GM19023 (cell line): ENCODE measurements at regions not wholly inside any gene's neighbourhood (a gene's known extent, or its start where the extent isn't known, plus 50 kb on each side); places are given as distances from the start of the nearest gene placed in this dataset.

Source experiments
- ATAC-seq: cut with Tn5 transposase; IDR thresholded peaks from one replicate; pipeline ENCODE4 v1.9.1; 2021; ENCODE audit warnings: mild to moderate bottlenecking, moderate library complexity; ENCODE audit not compliant: unreplicated experiment

GRCh38 chr4:140316799-140317198 is 56.6 kb upstream of the SCOC start:
- ATAC-seq = no peak

GRCh38 chr4:140315970-140316369 is 57.5 kb upstream of the SCOC start:
- ATAC-seq = no peak

DNA sequence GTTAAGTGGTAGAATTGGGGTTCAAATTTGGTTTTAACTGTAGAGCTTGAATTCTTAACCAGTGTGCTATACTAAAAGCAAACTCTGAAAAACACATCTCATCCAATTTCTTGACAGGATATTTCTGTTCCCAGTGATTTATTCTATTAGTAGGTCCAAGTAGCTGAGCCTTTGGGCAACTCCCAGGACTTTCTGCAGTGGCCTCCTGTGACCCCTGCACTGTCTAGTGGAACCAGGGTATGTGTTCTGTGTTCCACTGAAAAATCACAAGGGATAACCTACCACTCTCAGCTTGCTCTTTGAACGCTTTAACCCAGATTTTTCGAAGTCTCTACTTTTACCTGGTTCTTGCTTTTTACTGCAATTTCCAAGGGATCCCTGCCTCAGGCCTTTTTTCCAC is 58.0 kb upstream of the SCOC start:
- no peak for ATAC-seq

DNA sequence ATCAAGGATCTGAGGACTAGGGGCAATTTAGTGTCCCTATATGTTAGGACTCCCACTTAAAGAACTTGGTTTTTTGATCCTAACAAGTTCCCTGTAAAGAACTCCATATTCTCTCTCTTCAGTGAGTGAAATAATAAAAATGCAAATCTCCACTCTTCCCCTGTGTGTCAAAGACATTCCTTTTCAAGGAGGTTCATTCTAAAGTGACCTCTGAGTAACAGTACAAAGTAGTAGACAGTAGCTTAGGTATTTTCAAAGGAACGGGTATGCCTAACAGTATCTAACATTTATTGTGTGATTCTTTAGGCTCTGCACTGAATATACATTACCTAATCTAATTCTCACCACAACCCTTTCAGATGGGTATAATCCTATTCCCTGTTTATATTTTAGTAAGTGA is 58.4 kb upstream of the SCOC start:
- no peak for ATAC-seq

- no peak for ATAC-seq
These were observed 61.3 kb upstream of the SCOC start for GRCh38 chr4:140312100-140312499.

GRCh38 chr4:140311257-140311835 is 62.1 kb upstream of the SCOC start:
- ATAC-seq = no peak

DNA sequence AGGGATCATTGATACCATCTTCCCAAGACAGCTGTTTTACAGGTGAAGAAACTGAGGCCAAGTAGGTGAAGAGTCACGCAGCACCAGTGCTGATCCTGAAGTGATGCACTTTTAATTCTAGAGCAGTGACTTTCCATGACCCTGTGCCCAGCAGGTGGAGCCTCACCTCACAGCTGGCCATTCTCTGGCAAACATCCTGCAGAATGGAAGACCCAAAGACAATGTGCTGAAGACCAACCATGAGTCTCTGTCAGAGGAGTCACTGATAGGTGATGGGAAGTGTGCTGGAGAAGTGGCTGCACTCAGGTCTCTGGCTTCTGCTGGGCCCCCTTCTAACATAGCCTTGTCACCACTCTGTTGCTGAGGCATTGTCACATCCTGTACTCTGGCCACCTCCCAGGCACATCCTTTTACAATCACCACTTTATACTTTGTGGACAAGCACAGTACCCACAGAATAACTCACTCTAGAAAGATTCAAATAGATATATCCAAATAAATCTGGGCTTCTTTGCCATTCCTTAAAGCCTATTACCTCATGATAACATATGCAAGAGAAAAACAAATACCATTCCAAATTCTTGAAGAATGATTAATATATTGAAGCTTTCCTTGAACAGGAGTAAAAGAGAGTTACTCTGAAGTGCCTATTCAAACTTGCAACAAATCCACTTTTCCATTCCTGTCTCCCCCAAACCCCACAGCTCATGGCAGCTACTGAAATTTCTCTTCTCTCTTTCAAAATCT is 64.1 kb upstream of the SCOC start:
- no peak for ATAC-seq

- ATAC-seq = peak; percentile 70
These were observed 64.9 kb upstream of the SCOC start for GRCh38 chr4:140308366-140309123.

DNA sequence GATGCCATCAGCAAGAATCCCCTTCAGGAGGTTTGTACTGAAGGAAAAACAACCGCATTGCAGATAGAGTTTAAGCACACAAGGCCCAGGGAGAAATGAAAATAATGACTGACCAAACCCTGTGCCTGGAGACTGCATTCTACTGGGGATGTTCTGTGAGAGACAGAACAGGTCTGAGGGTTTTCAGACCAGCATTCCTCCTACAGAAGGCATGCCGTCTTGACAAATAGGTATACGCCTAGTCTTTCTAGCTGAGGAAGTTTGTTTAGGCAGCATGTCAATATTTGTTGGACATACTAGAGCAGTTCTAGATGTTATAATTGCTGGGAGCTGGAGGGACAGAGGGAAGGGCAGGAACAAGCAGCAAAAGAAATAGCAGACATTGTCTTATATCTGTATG is 68.4 kb upstream of the SCOC start:
- no peak for ATAC-seq

- ATAC-seq = no peak
These were observed 69.1 kb upstream of the SCOC start for GRCh38 chr4:140304346-140304745.

GRCh38 chr4:140302151-140302859 is 71.1 kb upstream of the SCOC start:
- no peak for ATAC-seq

GRCh38 chr4:140300271-140300970 is 73.0 kb upstream of the SCOC start:
- ATAC-seq = no peak

DNA sequence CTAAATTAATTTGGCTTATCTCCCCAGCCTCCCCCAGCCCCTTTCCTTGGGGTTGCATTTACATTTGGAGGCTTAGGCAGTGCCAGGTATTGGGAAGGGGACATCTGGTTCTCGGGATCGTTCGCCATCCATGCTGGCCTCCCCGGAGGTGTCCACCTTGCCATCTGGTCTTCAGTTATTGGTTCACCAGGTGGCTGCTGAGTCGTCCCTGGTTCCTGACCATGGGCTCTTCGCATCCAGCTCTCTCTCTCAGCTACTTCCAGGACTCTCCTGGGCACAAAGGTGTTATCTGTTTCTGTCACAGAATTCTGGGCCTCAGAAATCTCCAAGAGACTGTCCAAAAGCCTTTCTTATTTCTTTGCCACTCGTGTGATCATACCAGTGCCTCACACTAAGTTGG is 75.4 kb upstream of the SCOC start:
- no peak for ATAC-seq

DNA sequence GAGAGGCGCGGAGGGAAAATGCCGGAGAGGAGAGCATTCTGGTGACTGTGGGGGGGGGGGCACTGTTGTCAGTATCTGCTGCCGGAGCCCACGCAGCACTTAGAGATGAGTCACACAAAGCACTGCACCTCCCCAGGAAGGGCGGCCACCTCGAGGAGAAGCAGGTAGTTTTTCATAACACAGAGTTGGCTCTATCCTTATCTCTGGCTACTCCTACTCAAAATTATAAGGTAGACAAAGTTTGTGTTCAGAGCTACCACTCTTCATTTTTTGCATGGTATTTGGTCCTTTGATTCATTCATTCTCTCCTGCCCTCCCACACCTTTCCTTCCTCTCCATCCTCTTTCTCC is 76.2 kb upstream of the SCOC start:
- no peak for ATAC-seq

DNA sequence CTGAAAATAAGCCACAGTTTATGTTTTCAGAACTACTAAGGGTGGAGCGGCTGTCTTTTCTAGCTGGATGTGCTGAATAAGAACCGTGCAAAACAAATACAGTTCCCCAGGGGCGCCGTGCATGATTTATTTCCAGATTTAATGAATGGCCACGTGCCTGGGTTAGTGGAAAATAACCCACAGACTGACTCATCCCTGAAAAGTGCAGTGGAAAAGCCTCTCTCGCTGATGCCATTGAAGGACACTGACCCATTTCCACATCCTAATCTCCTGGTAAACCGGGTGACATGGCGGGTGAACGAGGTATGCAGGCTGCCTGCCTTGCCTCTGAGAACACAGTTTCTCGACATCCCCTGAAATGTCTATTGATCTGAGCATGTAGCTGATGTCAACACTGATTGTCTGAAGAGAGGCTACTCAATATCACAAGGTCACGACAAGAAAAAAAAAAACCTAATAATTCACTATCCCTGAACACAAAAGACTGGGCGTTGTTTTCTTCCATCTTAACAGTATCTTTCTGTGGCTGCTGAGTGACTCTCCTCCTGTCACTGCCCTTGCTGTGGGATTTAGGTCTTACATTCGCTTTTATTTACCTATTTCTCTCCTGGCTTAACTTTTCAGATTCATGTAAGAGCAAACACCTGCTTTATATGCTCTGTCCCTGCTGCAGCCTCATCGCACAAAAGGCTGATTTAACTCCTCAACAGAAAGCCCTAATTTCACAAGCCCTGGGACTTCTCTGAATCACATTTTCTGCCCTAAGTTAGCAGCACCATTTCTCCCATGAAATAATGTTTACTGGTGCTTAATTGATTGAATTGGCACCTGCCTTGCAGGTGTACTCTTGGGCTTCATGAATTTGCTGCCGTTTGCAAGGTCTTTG is 76.9 kb upstream of the SCOC start:
- ATAC-seq = no peak

DNA sequence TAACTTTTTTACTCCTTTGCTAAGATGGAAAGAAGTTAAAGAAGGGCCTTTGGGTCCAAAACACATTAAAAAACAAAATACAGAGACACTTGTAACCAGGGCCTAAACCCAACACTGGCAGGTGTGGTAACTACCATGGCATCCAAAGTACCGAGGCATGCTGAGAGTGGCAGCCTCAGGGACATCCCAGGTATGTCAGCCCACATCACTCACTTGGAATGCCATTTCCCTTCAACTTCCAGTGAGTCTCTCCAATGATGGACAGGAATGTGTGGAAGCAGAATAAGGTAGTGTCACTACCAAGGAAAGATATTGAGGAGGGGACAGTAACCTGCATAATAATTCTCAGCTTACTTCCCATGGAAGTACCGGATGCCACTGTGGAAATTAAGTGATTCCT is 79.5 kb upstream of the SCOC start:
- ATAC-seq = no peak

DNA sequence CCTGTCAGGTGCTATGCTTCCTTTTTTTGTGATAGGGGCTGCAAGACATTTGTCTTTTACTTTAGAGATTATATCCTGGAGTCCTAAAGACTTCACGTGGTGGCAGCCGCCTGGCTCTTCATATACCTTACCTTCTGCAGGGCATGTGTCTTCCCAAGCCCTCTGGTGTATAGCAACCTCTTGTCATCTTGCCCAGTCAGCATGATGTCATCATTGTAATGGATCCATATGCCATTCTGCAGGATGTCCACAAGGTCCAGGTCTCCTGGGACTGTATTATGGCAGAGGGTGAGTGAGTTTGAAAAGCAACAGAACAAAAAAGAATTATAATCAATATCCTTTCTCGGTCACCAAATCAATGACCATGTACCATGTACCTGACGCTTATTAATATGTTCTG is 82.2 kb upstream of the SCOC start:
- ATAC-seq = no peak

DNA sequence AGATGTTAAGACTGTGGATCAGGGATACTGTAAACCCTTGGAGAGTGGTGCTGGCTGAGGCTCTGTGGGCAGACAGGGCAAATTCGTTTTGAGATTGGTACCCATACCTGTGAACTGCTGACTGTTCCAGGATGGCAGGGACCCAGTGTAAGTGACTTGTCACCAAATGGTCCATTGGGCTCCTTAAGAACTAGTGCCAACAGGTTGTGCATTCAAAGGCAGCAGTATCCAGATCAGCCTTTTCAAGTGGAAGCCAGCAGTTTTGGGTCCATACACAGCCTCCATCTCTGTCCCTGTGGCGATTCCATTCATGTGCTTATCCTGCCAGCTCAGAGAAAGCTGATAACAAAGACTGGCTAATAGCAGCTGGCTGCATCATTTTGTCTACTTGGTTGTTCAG is 84.0 kb upstream of the SCOC start:
- no peak for ATAC-seq

- no peak for ATAC-seq
These were observed 87.0 kb upstream of the SCOC start for GRCh38 chr4:140286456-140286855.

DNA sequence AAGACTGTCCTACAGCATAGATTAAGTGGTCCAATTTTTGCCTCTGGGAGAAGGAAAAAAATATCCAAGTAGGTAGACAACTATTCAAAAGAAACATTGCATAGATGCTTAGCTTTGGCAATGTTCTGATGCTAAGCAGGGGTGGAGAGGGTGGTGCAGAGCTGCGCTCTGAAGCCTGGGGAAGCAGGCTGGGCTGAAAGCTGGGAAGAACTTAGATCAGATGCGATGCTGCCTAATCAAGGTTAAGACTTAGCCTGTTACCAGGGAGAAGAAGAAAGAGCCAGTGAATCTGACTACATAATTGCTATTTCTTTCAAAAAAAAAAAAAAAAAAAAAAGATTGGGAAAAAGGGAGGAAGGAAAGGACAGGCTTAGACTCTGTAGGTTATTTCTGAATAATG is 89.0 kb upstream of the SCOC start:
- no peak for ATAC-seq
